ENCODE measurements at regions not wholly inside any gene's neighbourhood (a gene's known extent, or its start where the extent isn't known, plus 50 kb on each side); places are given as distances from the start of the nearest gene placed in this dataset.

DNA sequence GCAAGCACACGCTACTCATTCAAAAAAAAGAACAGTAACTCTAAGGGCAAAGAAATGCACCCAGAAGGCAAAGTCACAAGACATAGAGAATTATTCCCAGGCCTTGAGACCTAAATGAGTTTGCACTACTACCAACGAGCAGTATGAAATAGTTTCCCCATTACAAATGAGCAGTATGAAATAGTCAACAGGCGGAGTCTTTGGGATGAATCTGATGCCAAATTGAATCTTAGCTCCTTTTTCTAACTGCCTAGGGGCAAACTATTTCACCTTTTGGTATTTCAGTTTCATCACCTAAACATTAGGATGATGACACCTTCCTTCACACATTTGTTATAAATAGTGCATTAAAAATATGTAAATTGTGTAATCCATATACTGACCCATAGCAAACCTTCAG lies 213.0 kb upstream of the FAT4 start:
- Mint-ChIP-seq H3K27me3 (ENCODE audit: low read depth) (no peaks in the 10 kb centered on the region), H3K9me3 (no peaks in the 10 kb centered on the region), H3K27ac (no peak overlapping the region), H3K36me3 (ENCODE audit: low read depth) (no peaks in the 10 kb centered on the region), H3K4me1 (no peaks in the 10 kb centered on the region), H3K4me3 (no peak overlapping the region)
- TF ChIP-seq, protein P1, sequence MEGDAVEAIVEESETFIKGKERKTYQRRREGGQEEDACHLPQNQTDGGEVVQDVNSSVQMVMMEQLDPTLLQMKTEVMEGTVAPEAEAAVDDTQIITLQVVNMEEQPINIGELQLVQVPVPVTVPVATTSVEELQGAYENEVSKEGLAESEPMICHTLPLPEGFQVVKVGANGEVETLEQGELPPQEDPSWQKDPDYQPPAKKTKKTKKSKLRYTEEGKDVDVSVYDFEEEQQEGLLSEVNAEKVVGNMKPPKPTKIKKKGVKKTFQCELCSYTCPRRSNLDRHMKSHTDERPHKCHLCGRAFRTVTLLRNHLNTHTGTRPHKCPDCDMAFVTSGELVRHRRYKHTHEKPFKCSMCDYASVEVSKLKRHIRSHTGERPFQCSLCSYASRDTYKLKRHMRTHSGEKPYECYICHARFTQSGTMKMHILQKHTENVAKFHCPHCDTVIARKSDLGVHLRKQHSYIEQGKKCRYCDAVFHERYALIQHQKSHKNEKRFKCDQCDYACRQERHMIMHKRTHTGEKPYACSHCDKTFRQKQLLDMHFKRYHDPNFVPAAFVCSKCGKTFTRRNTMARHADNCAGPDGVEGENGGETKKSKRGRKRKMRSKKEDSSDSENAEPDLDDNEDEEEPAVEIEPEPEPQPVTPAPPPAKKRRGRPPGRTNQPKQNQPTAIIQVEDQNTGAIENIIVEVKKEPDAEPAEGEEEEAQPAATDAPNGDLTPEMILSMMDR (IDR thresholded peaks at IDR 0.05; ENCODE audit: unreplicated experiment in 3 of 3), result no peak

DNA sequence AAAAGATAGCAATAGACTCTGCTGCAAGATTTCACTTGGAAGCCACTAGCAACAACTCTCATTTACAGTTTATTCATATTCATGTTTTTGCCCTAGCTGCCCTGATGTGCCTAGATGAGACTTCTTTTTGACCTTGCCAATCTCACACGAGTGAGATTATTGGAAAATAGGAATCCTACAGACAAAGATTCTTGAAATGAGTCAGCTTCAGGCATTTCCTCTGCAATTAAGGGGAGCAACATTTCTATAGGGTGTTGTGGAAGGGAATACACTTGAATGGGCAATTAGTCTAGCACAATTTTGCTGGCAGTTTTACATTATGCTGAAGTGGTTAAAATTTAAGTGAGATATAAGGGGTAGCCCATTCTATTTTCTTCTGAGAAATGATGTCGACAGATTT lies 217.0 kb upstream of the FAT4 start:
- Mint-ChIP-seq H3K27ac (no peak overlapping the region), H3K27me3 (ENCODE audit: low read depth) (no peaks in the 10 kb centered on the region), H3K4me3 (no peak overlapping the region), H3K9me3 (peaks cover 2% of the 10 kb centered on the region), H3K4me1 (no peaks in the 10 kb centered on the region), H3K36me3 (ENCODE audit: low read depth) (no peaks in the 10 kb centered on the region)
- TF ChIP-seq, protein P1 (IDR thresholded peaks at IDR 0.05; ENCODE audit: unreplicated experiment in 3 of 3), result no peak

DNA sequence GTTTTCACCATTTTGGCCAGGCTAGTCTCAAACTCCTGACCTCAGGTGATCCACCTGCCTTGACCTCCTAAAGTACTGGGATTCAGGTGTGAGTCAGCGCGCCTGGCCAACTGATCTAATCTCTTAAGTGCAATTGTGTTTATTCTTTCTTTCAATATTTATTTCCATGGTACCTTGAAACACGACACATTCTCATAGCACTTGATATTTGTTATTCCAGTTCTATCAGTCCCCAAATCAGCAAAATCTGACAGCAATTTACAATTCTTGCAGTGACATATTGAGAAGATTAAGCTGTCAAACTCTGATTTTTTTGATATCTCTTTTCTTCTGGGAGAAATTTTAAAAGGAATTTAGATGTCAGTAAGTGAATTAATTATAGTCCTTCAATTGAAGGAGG lies 218.1 kb upstream of the FAT4 start:
- no peak overlapping the region for H3K27ac Mint-ChIP-seq
- TF ChIP-seq, protein P1 (IDR thresholded peaks at IDR 0.05; ENCODE audit: unreplicated experiment in 3 of 3), result no peak
- peaks cover 2% of the 10 kb centered on the region for H3K9me3 Mint-ChIP-seq
- no peak overlapping the region for H3K4me3 Mint-ChIP-seq
- no peaks in the 10 kb centered on the region for H3K27me3 Mint-ChIP-seq (ENCODE audit: low read depth)
- peaks cover 2% of the 10 kb centered on the region for H3K4me1 Mint-ChIP-seq
- no peaks in the 10 kb centered on the region for H3K36me3 Mint-ChIP-seq (ENCODE audit: low read depth)

DNA sequence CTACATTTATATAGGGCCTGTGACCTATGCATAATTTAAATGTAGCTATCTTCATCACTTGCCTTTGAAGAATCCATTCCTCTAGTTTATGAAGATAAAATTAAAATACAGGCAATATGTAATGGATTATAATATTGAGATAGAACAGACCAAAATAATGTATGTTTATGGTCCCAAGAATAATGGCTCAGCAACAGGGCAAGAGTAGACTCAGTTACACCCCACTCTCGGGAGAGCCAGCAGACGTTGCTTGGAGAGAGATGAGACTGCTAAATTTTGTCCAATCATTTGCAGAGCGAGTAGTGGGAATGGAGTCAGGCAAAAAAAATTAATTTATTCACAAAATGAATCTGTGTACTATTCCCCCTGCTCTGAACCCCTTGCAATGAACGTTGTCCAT lies 223.2 kb upstream of the FAT4 start:
- TF ChIP-seq, protein P1 (IDR thresholded peaks at IDR 0.05; ENCODE audit: unreplicated experiment in 3 of 3), result no peak
- Mint-ChIP-seq H3K27ac (peak overlapping the region in 1 of 3 experiments; percentile 65), H3K4me3 (no peak overlapping the region), H3K27me3 (ENCODE audit: low read depth) (no peaks in the 10 kb centered on the region), H3K4me1 (peaks cover 20% of the 10 kb centered on the region), H3K36me3 (ENCODE audit: low read depth) (no peaks in the 10 kb centered on the region), H3K9me3 (peaks cover 2% of the 10 kb centered on the region)

DNA sequence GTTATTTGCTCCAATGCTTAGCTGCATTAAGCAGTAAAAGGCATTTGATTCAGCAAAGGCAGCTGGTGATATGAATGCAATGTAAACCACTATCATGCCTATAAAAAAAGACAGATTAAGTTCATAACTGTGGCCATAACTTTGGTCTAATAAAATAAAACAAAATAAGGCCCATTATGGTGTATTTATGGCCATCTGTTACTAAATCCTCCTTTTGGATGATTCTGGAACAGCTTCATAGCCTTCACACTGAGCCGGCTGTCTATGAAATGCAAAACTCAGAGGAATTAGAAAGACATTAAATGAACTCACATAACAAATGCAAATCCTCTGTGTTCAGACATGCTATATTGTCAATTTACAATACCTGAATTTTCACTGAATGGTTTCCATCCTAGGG lies 223.7 kb upstream of the FAT4 start:
- peaks cover 2% of the 10 kb centered on the region for H3K9me3 Mint-ChIP-seq
- H3K36me3 Mint-ChIP-seq (ENCODE audit: low read depth), result no peaks in the 10 kb centered on the region
- peaks cover 22% of the 10 kb centered on the region for H3K4me1 Mint-ChIP-seq
- H3K27me3 Mint-ChIP-seq (ENCODE audit: low read depth), result no peaks in the 10 kb centered on the region
- H3K4me3 Mint-ChIP-seq, result no peak overlapping the region
- TF ChIP-seq, protein P1 (IDR thresholded peaks at IDR 0.05; ENCODE audit: unreplicated experiment in 3 of 3), result no peak
- peak overlapping the region in 2 of 3 experiments; percentile 30 to 65 for H3K27ac Mint-ChIP-seq

DNA sequence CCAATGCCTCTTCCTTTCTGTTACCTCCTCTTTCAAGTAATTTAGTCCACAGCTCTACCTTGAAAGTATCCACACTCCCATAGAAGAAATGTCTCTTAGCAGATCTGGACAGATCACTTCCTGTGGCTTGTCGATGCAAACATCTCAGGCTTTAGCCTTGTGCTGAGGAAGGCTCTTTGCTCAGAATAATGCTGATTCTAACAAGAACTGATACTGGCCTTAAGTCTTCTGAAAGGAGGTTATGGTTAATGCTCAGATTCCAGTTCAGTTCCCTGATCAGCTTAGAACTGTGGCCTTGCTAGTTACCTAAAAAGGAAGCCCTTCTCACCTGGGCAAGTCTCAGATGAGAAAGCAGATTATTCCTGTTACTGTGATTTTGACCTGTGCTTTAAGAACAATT lies 230.1 kb upstream of the FAT4 start:
- Mint-ChIP-seq H3K9me3 (no peaks in the 10 kb centered on the region), H3K27me3 (ENCODE audit: low read depth) (no peaks in the 10 kb centered on the region), H3K4me1 (peaks cover 34% of the 10 kb centered on the region), H3K4me3 (no peak overlapping the region), H3K27ac (peak overlapping the region in 1 of 3 experiments; percentile 13), H3K36me3 (ENCODE audit: low read depth) (no peaks in the 10 kb centered on the region)
- TF ChIP-seq, protein P1 (IDR thresholded peaks at IDR 0.05; ENCODE audit: unreplicated experiment in 3 of 3), result no peak

Measured in nephron (organoid).